ENCODE measurements at regions not wholly inside any gene's neighbourhood (a gene's known extent, or its start where the extent isn't known, plus 50 kb on each side); places are given as distances from the start of the nearest gene placed in this dataset.

GRCh38 chr12:59972905-59973304 is 377.1 kb downstream of the SLC16A7 start:
- Histone ChIP-seq H3K36me3 (ENCODE audit: low read length) (no peaks in the 10 kb centered on the region), H3K4me2 (ENCODE audit: low read depth, low read length, poor library complexity, severe bottlenecking) (no peak overlapping the region), H2AFZ (ENCODE audit: low read depth, low read length, severe bottlenecking) (no peak overlapping the region), H3K27ac (ENCODE audit: low read depth, low read length) (no peak overlapping the region), H3K9ac (ENCODE audit: low read length) (no peak overlapping the region), H3K9me3 (ENCODE audit: insufficient read depth, low read length) (no peaks in the 10 kb centered on the region), H3F3A (ENCODE audit: insufficient read depth) (no peaks in the 10 kb centered on the region), H3K27me3 (ENCODE audit: low read length) (no peaks in the 10 kb centered on the region), H3K9me2 (replicated peaks; ENCODE audit: insufficient read depth, low read length) (no peaks in the 10 kb centered on the region), H4K20me1 (ENCODE audit: low read depth, low read length) (no peaks in the 10 kb centered on the region), H3K4me3 (ENCODE audit: insufficient read depth, low read length, poor library complexity, severe bottlenecking) (no peak overlapping the region), H3K79me2 (ENCODE audit: insufficient read depth, low read length) (no peaks in the 10 kb centered on the region)
- TF ChIP-seq CTCF (IDR thresholded peaks at IDR 0.05; ENCODE audit: insufficient read depth, low read length, poor library complexity, severe bottlenecking) (no peak), EZH2phosphoT487 (conservative IDR thresholded peaks at IDR 0.05; ENCODE audit: low read length) (no peak)

- Histone ChIP-seq H3K27me3 (ENCODE audit: low read length) (no peaks in the 10 kb centered on the region), H3K79me2 (ENCODE audit: insufficient read depth, low read length) (no peaks in the 10 kb centered on the region), H4K20me1 (ENCODE audit: low read depth, low read length) (no peaks in the 10 kb centered on the region), H3F3A (ENCODE audit: insufficient read depth) (no peaks in the 10 kb centered on the region), H3K9ac (ENCODE audit: low read length) (no peak overlapping the region), H2AFZ (ENCODE audit: low read depth, low read length, severe bottlenecking) (no peak overlapping the region), H3K4me2 (ENCODE audit: low read depth, low read length, poor library complexity, severe bottlenecking) (no peak overlapping the region), H3K9me3 (ENCODE audit: insufficient read depth, low read length) (no peaks in the 10 kb centered on the region), H3K36me3 (ENCODE audit: low read length) (no peaks in the 10 kb centered on the region), H3K9me2 (replicated peaks; ENCODE audit: insufficient read depth, low read length) (no peaks in the 10 kb centered on the region), H3K4me3 (ENCODE audit: insufficient read depth, low read length, poor library complexity, severe bottlenecking) (no peak overlapping the region), H3K27ac (ENCODE audit: low read depth, low read length) (no peak overlapping the region)
- TF ChIP-seq EZH2phosphoT487 (conservative IDR thresholded peaks at IDR 0.05; ENCODE audit: low read length) (no peak), CTCF (IDR thresholded peaks at IDR 0.05; ENCODE audit: insufficient read depth, low read length, poor library complexity, severe bottlenecking) (no peak)
These were observed 377.7 kb downstream of the SLC16A7 start for GRCh38 chr12:59973515-59973914.

- no peaks in the 10 kb centered on the region for H3K36me3 ChIP-seq (ENCODE audit: low read length)
- H3K27ac ChIP-seq (ENCODE audit: low read depth, low read length): no peak overlapping the region
- no peaks in the 10 kb centered on the region for H3K9me2 ChIP-seq (replicated peaks; ENCODE audit: insufficient read depth, low read length)
- H3K9ac ChIP-seq (ENCODE audit: low read length): no peak overlapping the region
- TF ChIP-seq EZH2phosphoT487 (conservative IDR thresholded peaks at IDR 0.05; ENCODE audit: low read length): no peak
- no peak for TF ChIP-seq CTCF (IDR thresholded peaks at IDR 0.05; ENCODE audit: insufficient read depth, low read length, poor library complexity, severe bottlenecking)
- H3K79me2 ChIP-seq (ENCODE audit: insufficient read depth, low read length): no peaks in the 10 kb centered on the region
- H3K9me3 ChIP-seq (ENCODE audit: insufficient read depth, low read length): no peaks in the 10 kb centered on the region
- H3K4me2 ChIP-seq (ENCODE audit: low read depth, low read length, poor library complexity, severe bottlenecking): no peak overlapping the region
- no peak overlapping the region for H2AFZ ChIP-seq (ENCODE audit: low read depth, low read length, severe bottlenecking)
- no peaks in the 10 kb centered on the region for H3F3A ChIP-seq (ENCODE audit: insufficient read depth)
- H3K4me3 ChIP-seq (ENCODE audit: insufficient read depth, low read length, poor library complexity, severe bottlenecking): no peak overlapping the region
- H3K27me3 ChIP-seq (ENCODE audit: low read length): no peaks in the 10 kb centered on the region
- H4K20me1 ChIP-seq (ENCODE audit: low read depth, low read length): no peaks in the 10 kb centered on the region
These were observed 381.9 kb downstream of the SLC16A7 start for GRCh38 chr12:59977779-59978178.
